ENCODE measurements at regions not wholly inside any gene's neighbourhood (a gene's known extent, or its start where the extent isn't known, plus 50 kb on each side); places are given as distances from the start of the nearest gene placed in this dataset.
A peak's percentile ranks its signal among the peaks of the same experiment; 100 is the strongest.
"Not testable (repeated sequence)": the region's sequence is repeated elsewhere in the genome, so short reads cannot be mapped to it uniquely, and the experiment has no call there.

DNA sequence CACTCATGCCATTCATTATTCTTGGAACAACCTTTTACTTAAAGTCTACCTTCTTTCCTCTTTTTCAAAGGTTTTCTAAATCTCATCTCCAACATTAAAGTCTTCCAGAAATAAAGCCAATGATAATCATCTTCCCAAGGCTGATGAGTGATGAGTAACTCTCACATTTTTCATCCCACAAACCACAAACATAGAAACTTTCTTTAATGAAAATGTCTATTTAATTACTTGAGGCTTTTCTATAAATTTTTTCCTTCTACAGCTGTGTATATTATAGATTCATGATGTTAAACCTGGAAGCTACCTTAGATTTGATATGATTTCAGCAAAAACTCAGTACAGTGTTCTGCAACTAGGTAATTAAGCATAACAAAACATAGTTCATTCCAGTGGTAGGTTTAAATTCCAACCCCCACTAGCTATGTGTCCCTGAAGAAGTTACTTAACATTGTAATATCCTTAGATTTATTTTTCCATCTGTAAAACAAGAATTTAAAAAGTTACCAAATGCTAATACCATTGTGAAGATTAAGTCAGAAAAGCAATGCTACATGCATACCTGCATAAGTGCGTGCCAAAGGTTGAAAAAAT lies 845.4 kb downstream of the KCNA4 start:
- peak; percentile 15 for DNase-seq (ENCODE audit: low read depth)

DNA sequence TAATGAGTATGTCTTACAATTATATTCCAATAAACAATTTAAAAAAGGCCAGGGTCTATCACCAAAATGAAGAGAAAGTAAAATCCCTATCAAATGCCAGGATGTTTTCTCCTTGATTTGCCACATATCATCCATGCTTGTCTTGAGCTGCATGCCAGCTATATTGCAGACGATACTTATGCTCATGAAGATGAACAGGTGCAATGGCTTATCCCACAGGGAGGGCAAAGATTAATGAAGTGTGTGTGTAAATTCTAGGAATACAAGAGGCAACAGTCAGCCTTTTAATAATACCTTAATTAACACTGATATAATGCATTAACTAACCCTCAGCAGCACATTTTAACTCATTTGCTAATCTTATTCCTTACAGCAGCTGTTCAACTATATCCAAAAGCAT lies 850.5 kb downstream of the KCNA4 start:
- DNase-seq (ENCODE audit: low read depth), result no peak

GRCh38 chr11:29163231-29163630 lies 853.6 kb downstream of the KCNA4 start:
- DNase-seq (ENCODE audit: low read depth), result no peak

DNA sequence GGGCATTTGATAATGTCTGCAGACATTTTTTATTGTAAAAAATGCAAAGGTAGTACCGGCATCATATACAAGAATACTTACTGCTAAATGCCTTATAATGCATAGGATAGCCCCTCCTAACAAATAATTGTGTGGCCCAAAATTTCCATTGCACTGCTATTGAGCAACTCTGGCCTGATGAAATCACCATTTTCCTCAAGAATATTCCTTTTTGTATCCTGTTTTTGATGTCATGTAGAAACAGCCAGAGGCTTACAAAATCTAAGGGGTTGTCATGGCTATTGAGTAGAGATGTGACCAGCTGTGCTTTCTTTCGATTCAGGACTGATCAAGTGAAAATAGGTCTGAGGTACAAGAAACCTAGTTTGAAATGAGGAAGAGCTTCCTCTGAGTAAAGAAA lies 854.3 kb downstream of the KCNA4 start:
- no peak for DNase-seq (ENCODE audit: low read depth)

DNA sequence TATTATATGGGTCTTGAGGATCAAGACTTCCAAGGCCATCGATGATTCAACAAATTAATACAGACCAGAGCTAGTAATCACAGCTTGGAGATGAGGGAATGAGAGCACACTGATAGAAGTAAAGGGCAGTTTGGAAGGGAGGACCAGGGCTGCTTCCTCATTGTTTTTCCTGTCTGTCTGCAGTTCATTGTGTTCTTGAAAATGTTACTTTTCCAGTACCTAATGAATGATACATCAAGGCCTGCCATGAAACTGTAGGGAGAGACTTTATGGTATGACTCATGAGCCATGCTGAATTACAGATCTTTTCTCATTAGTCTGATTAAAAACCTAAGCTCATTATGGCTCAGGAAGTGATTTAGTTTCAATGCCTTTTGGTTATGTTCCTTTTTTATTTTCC lies 855.6 kb downstream of the KCNA4 start:
- DNase-seq (ENCODE audit: low read depth), result peak; percentile 17

GRCh38 chr11:29159552-29160465 lies 857.0 kb downstream of the KCNA4 start:
- peak; percentile 69 for DNase-seq (ENCODE audit: low read depth)

- no peak for DNase-seq (ENCODE audit: low read depth)
Measured at GRCh38 chr11:29153078-29153477, 863.8 kb downstream of the KCNA4 start.

- not testable (repeated sequence) for DNase-seq (ENCODE audit: low read depth)
Measured at GRCh38 chr11:29142573-29142972, 874.3 kb downstream of the KCNA4 start.

DNA sequence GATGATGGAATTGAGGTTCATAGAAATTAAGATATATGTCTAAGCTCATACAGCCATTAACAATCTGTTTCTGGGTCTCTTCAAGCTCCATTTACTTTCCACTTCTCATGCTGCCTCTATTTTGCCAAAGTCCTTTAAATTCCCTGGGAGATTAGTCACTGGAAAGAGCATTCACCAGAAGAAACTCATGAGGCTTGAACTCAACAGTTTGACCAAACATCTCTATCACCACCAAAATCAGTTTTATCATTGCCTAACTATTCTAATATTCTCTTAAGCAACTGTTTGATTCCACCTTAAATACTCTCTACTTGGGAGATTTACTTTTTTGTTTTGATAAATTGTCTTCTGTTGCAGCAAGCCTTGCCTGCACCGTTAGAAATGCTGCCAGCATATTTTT lies 881.3 kb downstream of the KCNA4 start:
- DNase-seq (ENCODE audit: low read depth), result no peak

GRCh38 chr11:29131055-29131454 lies 885.8 kb downstream of the KCNA4 start:
- no peak for DNase-seq (ENCODE audit: low read depth)

GRCh38 chr11:29129844-29130243 lies 887.0 kb downstream of the KCNA4 start:
- peak; percentile 65 for DNase-seq (ENCODE audit: low read depth)

DNA sequence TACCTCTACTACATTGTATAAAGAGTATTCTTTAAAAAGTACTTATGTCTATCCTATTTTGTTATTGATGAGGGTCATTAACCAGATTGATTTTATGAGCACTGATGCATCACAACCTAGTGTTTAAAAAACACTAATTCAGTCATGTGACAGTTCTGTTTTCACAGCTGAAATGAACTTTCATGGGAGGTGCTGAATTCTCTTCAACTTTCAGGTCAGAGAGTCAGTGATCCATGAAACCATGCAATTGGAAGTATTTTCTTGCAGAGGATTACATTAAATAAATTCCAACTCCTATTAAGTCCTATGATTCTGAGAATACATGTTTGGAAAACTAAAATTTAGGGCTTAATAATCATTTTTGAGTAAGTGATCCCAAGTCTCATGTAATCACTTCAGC lies 889.4 kb downstream of the KCNA4 start:
- DNase-seq (ENCODE audit: low read depth), result no peak

- DNase-seq (ENCODE audit: low read depth), result no peak
Measured at GRCh38 chr11:29125606-29126005, 891.2 kb downstream of the KCNA4 start.

GRCh38 chr11:29124470-29124869 lies 892.4 kb downstream of the KCNA4 start:
- DNase-seq (ENCODE audit: low read depth), result no peak

DNA sequence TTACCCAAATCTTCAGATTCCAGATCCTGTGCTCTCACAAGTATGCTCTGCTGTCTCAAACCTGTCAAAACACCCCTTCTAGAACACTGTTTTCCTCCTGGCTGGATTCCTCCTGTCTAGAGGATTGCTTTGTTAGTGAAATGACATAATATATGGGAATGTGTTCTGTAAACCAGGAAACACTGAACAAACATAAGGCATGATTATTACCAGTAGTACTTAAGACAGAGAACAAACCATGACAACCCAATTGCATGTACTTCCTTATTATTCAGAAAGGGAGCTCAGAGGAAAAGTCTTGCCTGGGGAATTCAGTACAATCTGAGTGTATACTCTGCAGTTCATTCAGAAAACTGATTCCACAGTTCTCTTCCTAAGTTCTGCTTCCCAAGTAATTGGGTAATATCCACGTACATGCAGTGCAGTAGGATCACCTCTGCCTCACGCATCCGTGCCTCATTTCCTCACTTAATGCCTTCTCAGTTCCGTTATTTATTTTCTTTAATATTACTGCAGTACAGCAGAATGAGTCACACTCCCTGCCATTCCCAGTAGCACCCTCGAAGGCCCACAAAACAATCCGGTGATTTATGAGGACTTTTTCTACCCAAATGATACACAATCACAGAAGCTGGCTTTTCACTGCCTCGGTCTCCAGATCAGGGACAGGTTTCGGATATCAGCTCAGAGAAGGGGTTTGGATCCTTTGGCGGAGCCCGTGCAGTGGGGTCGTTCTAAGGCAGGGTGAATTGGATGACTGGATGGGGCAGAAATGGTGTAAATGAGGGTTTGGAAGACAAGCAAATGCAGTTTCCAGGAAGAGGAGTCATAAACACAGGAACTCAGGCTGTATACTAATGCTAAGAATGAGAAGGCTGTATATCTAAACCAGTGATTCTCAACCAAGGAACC lies 896.9 kb downstream of the KCNA4 start:
- DNase-seq (ENCODE audit: low read depth), result peak; percentile 95

DNA sequence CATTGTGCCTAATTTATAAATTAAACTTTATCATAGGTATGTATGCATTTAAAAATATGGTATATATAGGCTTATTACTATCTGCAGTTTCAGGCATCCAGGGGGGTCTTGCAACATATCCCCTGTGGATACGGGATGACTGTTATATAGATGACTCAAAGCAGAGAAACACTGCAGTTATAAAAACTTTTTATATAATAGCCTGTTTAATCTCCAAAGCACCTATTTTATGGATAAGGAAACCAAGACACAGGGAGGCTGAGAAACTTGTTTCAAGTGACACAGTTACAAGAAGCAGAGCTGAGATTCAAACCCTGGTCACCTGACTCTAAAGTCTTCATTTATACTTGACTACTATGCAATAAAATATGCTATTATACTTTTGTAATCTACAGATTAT lies 897.7 kb downstream of the KCNA4 start:
- peak; percentile 53 for DNase-seq (ENCODE audit: low read depth)

GRCh38 chr11:29100967-29101366 lies 915.9 kb downstream of the KCNA4 start:
- no peak for DNase-seq (ENCODE audit: low read depth)

- no peak for DNase-seq (ENCODE audit: low read depth)
Measured at GRCh38 chr11:29095821-29096220, 921.0 kb downstream of the KCNA4 start.

DNA sequence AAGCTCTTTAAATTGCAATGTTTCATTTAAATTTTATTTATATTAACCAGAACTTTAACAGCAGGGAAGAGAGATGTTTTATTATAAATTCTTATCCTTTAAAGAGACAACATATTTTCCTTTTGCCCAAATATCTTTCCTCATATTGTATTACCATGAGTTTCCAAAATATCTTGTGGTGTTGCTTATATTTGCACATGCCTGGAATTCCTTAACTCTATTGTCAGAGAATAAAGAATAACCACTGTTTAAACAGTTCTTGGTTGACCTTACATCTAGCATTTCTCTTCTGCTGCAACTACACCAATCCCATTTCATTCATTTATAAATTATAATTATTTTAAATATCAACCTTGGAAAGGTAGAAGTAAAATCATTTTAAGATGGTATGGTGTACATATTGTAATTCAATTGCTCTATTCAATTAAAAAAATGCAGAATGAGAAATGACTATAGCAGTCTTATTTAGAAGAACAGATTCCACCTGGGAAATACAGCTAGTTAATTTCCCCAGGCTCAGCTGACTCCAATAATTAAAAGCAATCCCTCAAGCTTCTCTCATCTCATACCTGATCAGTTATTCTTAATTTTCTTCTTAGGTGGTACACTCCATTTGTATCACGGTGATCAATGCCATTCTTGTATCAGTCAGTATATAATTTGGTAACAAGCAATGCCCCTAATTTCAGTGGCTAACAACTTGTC lies 923.3 kb downstream of the KCNA4 start:
- DNase-seq (ENCODE audit: low read depth), result peak; percentile 50

GRCh38 chr11:29087200-29087812 lies 929.5 kb downstream of the KCNA4 start:
- no peak for DNase-seq (ENCODE audit: low read depth)

DNA sequence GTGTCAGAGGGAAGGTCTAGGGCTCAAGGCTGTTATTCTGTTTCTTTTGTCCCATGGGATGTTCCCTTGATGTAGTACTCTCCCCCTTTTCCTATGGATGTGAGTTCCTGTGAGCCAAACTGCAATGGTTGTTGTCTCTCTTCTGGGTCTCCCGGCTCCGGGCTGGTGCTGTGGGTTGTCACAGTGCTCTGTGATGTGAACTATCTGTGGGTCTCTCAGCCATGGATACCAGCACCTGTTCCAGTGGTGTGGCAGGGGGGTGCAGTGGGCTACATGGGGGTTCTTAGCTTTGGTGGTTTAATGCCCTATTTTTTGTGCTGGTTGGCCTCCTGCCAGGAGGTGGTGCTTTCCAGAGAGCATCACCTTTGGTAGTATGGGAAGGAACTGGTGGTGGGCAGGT lies 941.1 kb downstream of the KCNA4 start:
- DNase-seq (ENCODE audit: low read depth), result no peak

Measured in HT1080 (cell line).